ENCODE measurements at regions not wholly inside any gene's neighbourhood (a gene's known extent, or its start where the extent isn't known, plus 50 kb on each side); places are given as distances from the start of the nearest gene placed in this dataset.
"Not testable (repeated sequence)": the region's sequence is repeated elsewhere in the genome, so short reads cannot be mapped to it uniquely, and the experiment has no call there.

- DNase-seq (ENCODE audit: low read depth in 2 of 2), result not testable (repeated sequence)
These were observed 180.5 kb downstream of the SPDYE17 start for GRCh38 chr7:76851617-76852016.

- DNase-seq (ENCODE audit: low read depth in 2 of 2), result not testable (repeated sequence)
These were observed 182.1 kb downstream of the SPDYE17 start for GRCh38 chr7:76849887-76850563.

- not testable (repeated sequence) for DNase-seq (ENCODE audit: low read depth in 2 of 2)
These were observed 192.3 kb downstream of the SPDYE17 start for GRCh38 chr7:76839879-76840278.

- not testable (repeated sequence) for DNase-seq (ENCODE audit: low read depth in 2 of 2)
These were observed 192.9 kb downstream of the SPDYE17 start for GRCh38 chr7:76839214-76839613.

GRCh38 chr7:76838357-76838756, 193.8 kb downstream of the SPDYE17 start:
- not testable (repeated sequence) for DNase-seq (ENCODE audit: low read depth in 2 of 2)

GRCh38 chr7:76829233-76829632, 202.2 kb upstream of the POMZP3 start:
- not testable (repeated sequence) for DNase-seq (ENCODE audit: low read depth in 2 of 2)

GRCh38 chr7:76826181-76826580, 199.1 kb upstream of the POMZP3 start:
- DNase-seq (ENCODE audit: low read depth in 2 of 2), result not testable (repeated sequence)

GRCh38 chr7:76809856-76810255, 182.8 kb upstream of the POMZP3 start:
- not testable (repeated sequence) for DNase-seq (ENCODE audit: low read depth in 2 of 2)

- not testable (repeated sequence) for DNase-seq (ENCODE audit: low read depth in 2 of 2)
These were observed 180.6 kb upstream of the POMZP3 start for GRCh38 chr7:76807588-76808100.

- not testable (repeated sequence) for DNase-seq (ENCODE audit: low read depth in 2 of 2)
These were observed 179.4 kb upstream of the POMZP3 start for GRCh38 chr7:76806460-76806859.

GRCh38 chr7:76806010-76806409, 178.9 kb upstream of the POMZP3 start:
- not testable (repeated sequence) for DNase-seq (ENCODE audit: low read depth in 2 of 2)

GRCh38 chr7:76805262-76805661, 178.2 kb upstream of the POMZP3 start:
- not testable (repeated sequence) for DNase-seq (ENCODE audit: low read depth in 2 of 2)

GRCh38 chr7:76797639-76798038, 170.6 kb upstream of the POMZP3 start:
- DNase-seq (ENCODE audit: low read depth in 2 of 2), result not testable (repeated sequence)

GRCh38 chr7:76780693-76781092, 153.6 kb upstream of the POMZP3 start:
- DNase-seq (ENCODE audit: low read depth in 2 of 2), result not testable (repeated sequence)

GRCh38 chr7:76774279-76774678, 147.2 kb upstream of the POMZP3 start:
- DNase-seq (ENCODE audit: low read depth in 2 of 2), result not testable (repeated sequence)

GRCh38 chr7:76771980-76772379, 144.9 kb upstream of the POMZP3 start:
- not testable (repeated sequence) for DNase-seq (ENCODE audit: low read depth in 2 of 2)

GRCh38 chr7:76763977-76764376, 136.9 kb upstream of the POMZP3 start:
- not testable (repeated sequence) for DNase-seq (ENCODE audit: low read depth in 2 of 2)

- not testable (repeated sequence) for DNase-seq (ENCODE audit: low read depth in 2 of 2)
These were observed 133.6 kb upstream of the POMZP3 start for GRCh38 chr7:76760546-76761220.

GRCh38 chr7:76739538-76739937, 112.5 kb upstream of the POMZP3 start:
- not testable (repeated sequence) for DNase-seq (ENCODE audit: low read depth in 2 of 2)

- DNase-seq (ENCODE audit: low read depth in 2 of 2), result not testable (repeated sequence)
These were observed 109.6 kb upstream of the POMZP3 start for GRCh38 chr7:76736724-76737123.

- not testable (repeated sequence) for DNase-seq (ENCODE audit: low read depth in 2 of 2)
These were observed 109.0 kb upstream of the POMZP3 start for GRCh38 chr7:76736091-76736490.

GRCh38 chr7:76735668-76736067, 108.6 kb upstream of the POMZP3 start:
- DNase-seq (ENCODE audit: low read depth in 2 of 2), result not testable (repeated sequence)

- not testable (repeated sequence) for DNase-seq (ENCODE audit: low read depth in 2 of 2)
These were observed 101.5 kb upstream of the POMZP3 start for GRCh38 chr7:76728571-76728974.
